Keratinocyte (primary cell): ENCODE measurements at regions not wholly inside any gene's neighbourhood (a gene's known extent, or its start where the extent isn't known, plus 50 kb on each side); places are given as distances from the start of the nearest gene placed in this dataset.

Experiments used
- EZH2 ChIP-seq: IDR thresholded peaks from one replicate; pipeline ENCODE4 v1.6.1; 2012; ENCODE audit warnings: inconsistent platforms, mild to moderate bottlenecking, low read length, moderate library complexity
- TF ChIP-seq, protein P1 (sequence below), 3 experiments: IDR thresholded peaks in 1 of 3; conservative IDR thresholded peaks in 1 of 3; optimal IDR thresholded peaks in 1 of 3; 2 replicates in 2 of 3; 3 replicates in 1 of 3; pipeline versions ENCODE3 to v1.5.1; 2011; ENCODE audit warnings: low read length in 3 of 3, mild to moderate bottlenecking in 3 of 3, moderate library complexity in 2 of 3, control low read depth in 1 of 3, inconsistent platforms in 1 of 3; ENCODE audit not compliant: insufficient read depth in 2 of 3; ENCODE audit errors: extremely low read depth in 1 of 3

GRCh38 chr15:85967553-85967952 lies 112.1 kb upstream of the AGBL1 start:
- TF ChIP-seq, protein P1, sequence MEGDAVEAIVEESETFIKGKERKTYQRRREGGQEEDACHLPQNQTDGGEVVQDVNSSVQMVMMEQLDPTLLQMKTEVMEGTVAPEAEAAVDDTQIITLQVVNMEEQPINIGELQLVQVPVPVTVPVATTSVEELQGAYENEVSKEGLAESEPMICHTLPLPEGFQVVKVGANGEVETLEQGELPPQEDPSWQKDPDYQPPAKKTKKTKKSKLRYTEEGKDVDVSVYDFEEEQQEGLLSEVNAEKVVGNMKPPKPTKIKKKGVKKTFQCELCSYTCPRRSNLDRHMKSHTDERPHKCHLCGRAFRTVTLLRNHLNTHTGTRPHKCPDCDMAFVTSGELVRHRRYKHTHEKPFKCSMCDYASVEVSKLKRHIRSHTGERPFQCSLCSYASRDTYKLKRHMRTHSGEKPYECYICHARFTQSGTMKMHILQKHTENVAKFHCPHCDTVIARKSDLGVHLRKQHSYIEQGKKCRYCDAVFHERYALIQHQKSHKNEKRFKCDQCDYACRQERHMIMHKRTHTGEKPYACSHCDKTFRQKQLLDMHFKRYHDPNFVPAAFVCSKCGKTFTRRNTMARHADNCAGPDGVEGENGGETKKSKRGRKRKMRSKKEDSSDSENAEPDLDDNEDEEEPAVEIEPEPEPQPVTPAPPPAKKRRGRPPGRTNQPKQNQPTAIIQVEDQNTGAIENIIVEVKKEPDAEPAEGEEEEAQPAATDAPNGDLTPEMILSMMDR (optimal IDR thresholded peaks at IDR 0.05 in 1 of 3, IDR thresholded peaks at IDR 0.05 in 1 of 3, conservative IDR thresholded peaks at IDR 0.05 in 1 of 3; ENCODE audit: extremely low read depth in 1 of 3, insufficient read depth in 2 of 3, low read length in 3 of 3): no peak
- no peak for TF ChIP-seq EZH2
